ENCODE measurements at regions not wholly inside any gene's neighbourhood (a gene's known extent, or its start where the extent isn't known, plus 50 kb on each side); places are given as distances from the start of the nearest gene placed in this dataset.
A peak's percentile ranks its signal among the peaks of the same experiment; 100 is the strongest.

DNA sequence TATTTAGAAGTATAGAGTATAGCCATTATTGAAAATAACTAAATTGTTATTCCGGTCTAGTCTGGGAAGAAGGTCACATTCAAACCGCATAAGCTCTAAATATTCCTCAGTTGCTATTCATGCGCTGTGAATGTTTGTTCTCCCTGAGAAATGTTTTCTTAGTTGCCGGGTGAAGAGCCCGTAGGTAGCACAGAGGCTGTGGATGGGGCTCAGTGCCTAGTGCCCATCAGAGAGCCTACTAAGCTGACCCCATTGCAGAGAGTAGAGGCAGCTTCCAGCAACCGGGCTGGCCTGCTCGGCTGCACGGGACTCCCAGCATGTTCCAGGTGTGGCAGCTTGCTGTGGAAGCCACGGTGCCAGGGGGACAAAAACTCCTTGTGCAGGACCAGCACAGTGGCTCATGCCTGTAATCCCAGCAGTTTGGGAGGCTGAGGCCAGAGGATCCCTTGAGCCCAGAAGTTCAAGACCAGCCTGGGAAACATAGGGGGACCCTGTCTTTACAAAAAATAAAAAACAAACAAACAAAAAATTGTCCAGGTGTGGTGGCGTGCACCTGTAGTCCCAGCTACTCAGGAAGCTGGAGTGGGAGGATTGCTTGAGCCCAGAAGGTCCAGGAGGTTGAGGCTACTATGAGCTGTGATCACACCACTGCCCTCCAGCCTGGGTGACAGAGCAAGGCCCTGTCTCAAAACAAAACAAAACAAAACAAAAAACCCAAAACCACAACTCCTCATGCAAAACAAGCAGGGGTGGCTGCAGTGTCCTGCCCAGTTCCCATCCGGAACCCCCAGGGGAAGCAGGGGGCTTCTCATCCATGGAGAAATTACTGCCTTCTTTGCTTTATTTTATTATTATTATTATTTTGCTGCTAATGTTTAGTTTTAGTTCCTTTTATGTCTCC is 82.5 kb downstream of the KCTD15 start:
- no peaks in the 10 kb centered on the region for H3K27me3 ChIP-seq (ENCODE audit: control insufficient read depth in 1 of 2, insufficient read depth in 2 of 2, low read length in 2 of 2)
- peaks cover 0 to 3% of the 10 kb centered on the region in 2 donors for H3K4me1 ChIP-seq (ENCODE audit: control insufficient read depth in 2 of 2, insufficient read depth in 2 of 2, low read length in 1 of 2)
- no peaks in the 10 kb centered on the region for H3K36me3 ChIP-seq (ENCODE audit: control insufficient read depth in 2 of 2, insufficient read depth in 2 of 2, low read length in 1 of 2)
- no peak overlapping the region for H3K27ac ChIP-seq (ENCODE audit: low read depth in 2 of 2, low read length in 1 of 2)
- no peaks in the 10 kb centered on the region for H3K9me3 ChIP-seq (ENCODE audit: control insufficient read depth in 2 of 2, insufficient read depth in 1 of 2, low read depth in 1 of 2, low read length in 1 of 2)
- 80 to 86% methylated on average over 11 of the region's 11 CpGs for WGBS, 2 donors
- no peak overlapping the region for H3K4me3 ChIP-seq (ENCODE audit: low read depth in 1 of 2, low read length in 2 of 2)

DNA sequence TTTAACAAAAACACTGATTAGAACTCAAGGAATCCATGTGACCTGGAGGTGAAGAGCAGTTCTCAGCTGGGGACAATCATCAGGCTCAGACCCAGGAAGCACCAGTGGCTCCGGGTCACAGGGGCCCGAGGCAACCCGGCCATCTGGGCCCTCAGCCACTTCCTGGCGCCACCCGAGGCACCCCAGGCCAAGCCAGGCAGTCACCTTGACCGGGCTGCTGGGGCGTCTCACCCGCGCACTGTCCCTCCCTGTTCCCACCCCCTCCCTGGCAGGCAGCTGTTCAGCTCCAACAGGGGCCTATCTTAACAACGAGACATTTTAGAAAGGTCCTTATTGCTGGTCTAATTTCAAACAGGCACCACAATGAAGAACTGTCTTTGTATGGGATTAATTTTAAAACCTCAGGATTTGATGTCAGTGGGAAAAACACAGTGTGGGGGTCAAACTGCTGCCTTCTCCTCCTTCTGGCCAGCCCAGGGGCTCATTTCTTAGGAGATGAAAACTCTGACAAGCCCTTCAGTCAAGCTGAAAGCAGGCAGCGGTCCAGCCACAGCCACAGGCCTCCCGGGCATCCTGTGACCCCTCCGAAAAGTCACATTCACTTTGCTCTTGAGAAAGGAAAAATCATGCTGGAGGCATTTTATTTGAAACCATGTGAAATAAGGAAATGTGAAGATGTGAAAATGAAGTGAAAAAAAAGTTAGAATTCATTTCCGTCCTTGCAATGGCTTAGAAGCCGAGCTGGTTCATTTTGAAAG is 83.3 kb downstream of the KCTD15 start:
- no peaks in the 10 kb centered on the region for H3K9me3 ChIP-seq (ENCODE audit: control insufficient read depth in 2 of 2, insufficient read depth in 1 of 2, low read depth in 1 of 2, low read length in 1 of 2)

DNA sequence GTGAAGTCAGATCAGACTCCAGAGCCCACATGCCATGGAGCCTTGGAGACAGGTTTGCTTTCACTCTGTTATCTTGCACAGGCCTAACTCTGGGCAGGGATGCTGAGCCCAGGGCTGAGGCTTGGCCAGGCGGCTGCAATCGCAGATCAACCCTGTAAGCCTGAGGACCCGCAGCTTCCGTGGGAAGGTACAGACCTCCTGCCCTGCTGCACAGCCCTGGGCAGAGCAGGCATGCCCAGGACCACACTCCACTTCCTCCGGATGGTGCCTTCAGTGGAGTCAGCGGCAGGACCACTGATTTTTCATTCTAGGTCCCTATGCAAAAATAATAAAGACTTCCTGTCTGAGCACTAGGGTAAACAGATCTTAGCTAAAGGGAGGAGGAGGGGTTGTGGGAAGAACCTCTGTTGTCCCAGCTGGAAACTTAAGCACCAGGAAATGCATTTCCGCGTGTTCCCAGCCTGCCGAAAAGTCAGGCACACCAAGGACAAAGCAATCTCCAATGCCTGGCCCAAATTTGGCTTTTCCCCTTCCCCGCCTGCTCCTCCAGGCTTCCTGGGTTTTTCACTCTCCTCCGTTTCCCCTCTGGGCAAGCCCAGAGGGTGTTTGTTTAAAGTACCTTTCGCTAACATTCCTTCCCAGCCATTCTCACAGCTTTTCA is 87.3 kb downstream of the KCTD15 start:
- Histone ChIP-seq H3K4me3 (ENCODE audit: low read depth in 1 of 2, low read length in 2 of 2) (no peak overlapping the region), H3K27me3 (ENCODE audit: control insufficient read depth in 1 of 2, insufficient read depth in 2 of 2, low read length in 2 of 2) (no peaks in the 10 kb centered on the region), H3K9me3 (ENCODE audit: control insufficient read depth in 2 of 2, insufficient read depth in 1 of 2, low read depth in 1 of 2, low read length in 1 of 2) (no peaks in the 10 kb centered on the region), H3K36me3 (ENCODE audit: control insufficient read depth in 2 of 2, insufficient read depth in 2 of 2, low read length in 1 of 2) (no peaks in the 10 kb centered on the region), H3K27ac (ENCODE audit: low read depth in 2 of 2, low read length in 1 of 2) (peak overlapping the region in 1 of 2 donors; percentile 11), H3K4me1 (ENCODE audit: control insufficient read depth in 2 of 2, insufficient read depth in 2 of 2, low read length in 1 of 2) (peaks cover 0 to 3% of the 10 kb centered on the region in 2 donors)
- WGBS, 2 donors, result 11 to 28% methylated on average over 11 to 12 of the region's 12 CpGs

More for the DNA sequence above, 83.3 kb downstream of the KCTD15 start:
- Histone ChIP-seq H3K27ac (ENCODE audit: low read depth in 2 of 2, low read length in 1 of 2) (no peak overlapping the region), H3K36me3 (ENCODE audit: control insufficient read depth in 2 of 2, insufficient read depth in 2 of 2, low read length in 1 of 2) (no peaks in the 10 kb centered on the region), H3K4me3 (ENCODE audit: low read depth in 1 of 2, low read length in 2 of 2) (no peak overlapping the region), H3K27me3 (ENCODE audit: control insufficient read depth in 1 of 2, insufficient read depth in 2 of 2, low read length in 2 of 2) (no peaks in the 10 kb centered on the region), H3K4me1 (ENCODE audit: control insufficient read depth in 2 of 2, insufficient read depth in 2 of 2, low read length in 1 of 2) (peaks cover 0 to 3% of the 10 kb centered on the region in 2 donors)
- WGBS, 2 donors, result 50 to 55% methylated on average over 15 of the region's 15 CpGs

DNA sequence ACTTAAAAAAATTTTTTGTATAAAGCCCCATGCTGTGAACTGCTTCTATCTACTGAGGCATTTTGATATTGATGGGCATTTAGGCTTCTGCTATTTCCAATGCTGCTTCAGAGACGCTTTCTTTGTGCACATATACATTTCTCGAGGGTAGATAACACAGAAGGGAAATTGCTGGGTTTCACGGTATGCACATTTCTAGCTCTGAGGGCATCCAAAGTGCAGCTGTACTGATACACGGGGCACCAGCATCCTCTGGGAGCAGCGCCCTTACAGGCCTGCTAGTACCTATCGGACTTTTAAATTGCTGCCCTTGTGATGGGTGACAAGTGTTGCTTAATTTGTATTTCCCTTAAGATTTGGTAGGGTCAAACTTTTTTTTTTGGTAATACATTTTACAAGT is 88.6 kb downstream of the KCTD15 start:
- no peak overlapping the region for H3K27ac ChIP-seq (ENCODE audit: low read depth in 2 of 2, low read length in 1 of 2)
- 78 to 80% methylated on average over 6 of the region's 6 CpGs for WGBS, 2 donors
- H3K36me3 ChIP-seq (ENCODE audit: control insufficient read depth in 2 of 2, insufficient read depth in 2 of 2, low read length in 1 of 2), result no peaks in the 10 kb centered on the region

DNA sequence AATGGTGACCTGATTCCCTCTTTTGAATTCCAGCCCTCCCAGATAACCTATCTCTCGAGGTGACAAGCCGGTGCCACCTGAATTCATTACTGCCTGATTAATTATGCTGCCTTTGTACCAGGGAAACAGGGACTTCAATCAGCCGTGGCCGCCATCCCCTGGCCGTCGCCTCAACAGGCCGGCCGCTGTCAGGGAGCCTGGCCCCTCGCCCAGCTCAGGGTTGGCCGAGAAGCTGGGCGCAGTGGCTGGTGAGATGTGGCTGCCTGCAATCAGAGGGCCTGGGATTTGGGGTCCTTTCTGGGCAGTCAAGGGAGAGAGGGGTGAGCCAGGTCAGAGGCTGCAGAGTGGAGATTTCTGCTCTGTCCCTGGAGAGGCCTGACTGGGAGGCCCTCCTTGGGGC is 91.2 kb downstream of the KCTD15 start:
- WGBS, 2 donors, result 42 to 56% methylated on average over 11 of the region's 11 CpGs
- Histone ChIP-seq H3K36me3 (ENCODE audit: control insufficient read depth in 2 of 2, insufficient read depth in 2 of 2, low read length in 1 of 2) (no peaks in the 10 kb centered on the region), H3K4me1 (ENCODE audit: control insufficient read depth in 2 of 2, insufficient read depth in 2 of 2, low read length in 1 of 2) (peaks cover 0 to 3% of the 10 kb centered on the region in 2 donors), H3K4me3 (ENCODE audit: low read depth in 1 of 2, low read length in 2 of 2) (no peak overlapping the region), H3K27me3 (ENCODE audit: control insufficient read depth in 1 of 2, insufficient read depth in 2 of 2, low read length in 2 of 2) (no peaks in the 10 kb centered on the region), H3K27ac (ENCODE audit: low read depth in 2 of 2, low read length in 1 of 2) (no peak overlapping the region), H3K9me3 (ENCODE audit: control insufficient read depth in 2 of 2, insufficient read depth in 1 of 2, low read depth in 1 of 2, low read length in 1 of 2) (no peaks in the 10 kb centered on the region)

More for the DNA sequence above, 88.6 kb downstream of the KCTD15 start:
- H3K9me3 ChIP-seq (ENCODE audit: control insufficient read depth in 2 of 2, insufficient read depth in 1 of 2, low read depth in 1 of 2, low read length in 1 of 2), result no peaks in the 10 kb centered on the region
- H3K4me3 ChIP-seq (ENCODE audit: low read depth in 1 of 2, low read length in 2 of 2), result no peak overlapping the region
- H3K27me3 ChIP-seq (ENCODE audit: control insufficient read depth in 1 of 2, insufficient read depth in 2 of 2, low read length in 2 of 2), result no peaks in the 10 kb centered on the region
- peaks cover 0 to 3% of the 10 kb centered on the region in 2 donors for H3K4me1 ChIP-seq (ENCODE audit: control insufficient read depth in 2 of 2, insufficient read depth in 2 of 2, low read length in 1 of 2)

DNA sequence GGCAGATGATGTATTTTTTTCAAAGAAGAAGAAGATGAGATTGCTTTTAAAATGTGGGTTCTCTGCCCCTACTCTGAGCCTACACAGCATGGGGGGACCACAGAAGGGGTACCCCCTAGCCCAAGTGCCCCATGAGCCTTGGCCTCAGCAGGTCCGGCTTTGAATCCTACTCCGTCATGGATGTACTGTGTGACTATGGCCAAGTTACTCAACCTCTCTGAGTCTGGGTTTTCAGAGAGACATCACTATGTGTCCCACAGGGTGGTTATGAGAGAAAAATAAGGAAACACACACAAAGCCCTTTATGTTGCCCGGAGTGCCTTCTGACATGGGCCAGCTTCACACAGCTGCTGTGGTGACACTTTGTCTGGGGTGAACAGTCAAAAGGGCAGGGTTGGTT is 92.0 kb downstream of the KCTD15 start:
- Histone ChIP-seq H3K27me3 (ENCODE audit: control insufficient read depth in 1 of 2, insufficient read depth in 2 of 2, low read length in 2 of 2) (no peaks in the 10 kb centered on the region), H3K36me3 (ENCODE audit: control insufficient read depth in 2 of 2, insufficient read depth in 2 of 2, low read length in 1 of 2) (no peaks in the 10 kb centered on the region), H3K27ac (ENCODE audit: low read depth in 2 of 2, low read length in 1 of 2) (no peak overlapping the region), H3K4me3 (ENCODE audit: low read depth in 1 of 2, low read length in 2 of 2) (no peak overlapping the region), H3K9me3 (ENCODE audit: control insufficient read depth in 2 of 2, insufficient read depth in 1 of 2, low read depth in 1 of 2, low read length in 1 of 2) (no peaks in the 10 kb centered on the region), H3K4me1 (ENCODE audit: control insufficient read depth in 2 of 2, insufficient read depth in 2 of 2, low read length in 1 of 2) (peaks cover 0 to 3% of the 10 kb centered on the region in 2 donors)
- WGBS, 2 donors, result 90 to 97% methylated on average over 3 of the region's 3 CpGs

DNA sequence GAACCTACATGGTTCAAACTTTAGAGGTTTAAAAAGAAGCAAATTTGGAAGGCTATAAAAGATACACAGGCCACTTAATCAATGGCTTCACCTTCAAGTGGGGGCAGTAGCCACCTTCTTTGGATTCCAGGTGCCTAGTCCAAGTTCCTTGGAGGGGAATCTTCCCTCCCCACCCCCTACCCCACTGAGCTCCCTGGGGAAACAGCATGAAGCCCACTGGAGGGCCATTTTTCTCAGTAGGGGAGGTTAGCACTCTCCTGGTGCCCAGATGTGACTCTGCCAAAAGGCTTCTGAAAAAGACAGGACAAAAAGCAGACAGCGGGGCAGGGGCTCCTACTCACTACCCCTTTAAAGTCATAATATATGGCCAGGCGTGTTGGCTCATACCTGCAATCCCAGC is 93.9 kb downstream of the KCTD15 start:
- H3K4me3 ChIP-seq (ENCODE audit: low read depth in 1 of 2, low read length in 2 of 2), result no peak overlapping the region
- WGBS, 2 donors, result 92 to 96% methylated on average over 2 of the region's 2 CpGs
- no peaks in the 10 kb centered on the region for H3K4me1 ChIP-seq (ENCODE audit: control insufficient read depth in 2 of 2, insufficient read depth in 2 of 2, low read length in 1 of 2)
- H3K9me3 ChIP-seq (ENCODE audit: control insufficient read depth in 2 of 2, insufficient read depth in 1 of 2, low read depth in 1 of 2, low read length in 1 of 2), result no peaks in the 10 kb centered on the region
- H3K27me3 ChIP-seq (ENCODE audit: control insufficient read depth in 1 of 2, insufficient read depth in 2 of 2, low read length in 2 of 2), result no peaks in the 10 kb centered on the region
- H3K27ac ChIP-seq (ENCODE audit: low read depth in 2 of 2, low read length in 1 of 2), result no peak overlapping the region
- H3K36me3 ChIP-seq (ENCODE audit: control insufficient read depth in 2 of 2, insufficient read depth in 2 of 2, low read length in 1 of 2), result no peaks in the 10 kb centered on the region

DNA sequence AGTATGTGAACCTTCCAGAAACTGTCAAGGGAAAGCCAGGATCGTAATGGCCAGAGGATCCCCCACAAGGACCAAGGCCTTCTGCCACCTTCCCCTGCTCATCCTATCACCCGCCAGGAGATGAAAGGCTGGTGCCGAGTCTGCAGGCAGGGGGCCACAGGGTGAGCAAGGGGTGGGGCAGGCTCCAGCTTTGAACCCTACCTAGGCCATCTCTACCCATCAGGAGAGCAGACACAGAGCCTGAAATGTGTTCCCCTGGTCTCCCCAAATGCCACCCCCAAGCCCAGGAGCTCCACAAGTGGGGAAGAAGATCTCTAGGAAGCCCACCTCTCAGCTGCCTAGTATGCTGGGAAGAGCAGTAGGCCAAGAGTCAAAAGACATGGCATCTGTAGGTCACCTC is 95.1 kb downstream of the KCTD15 start:
- H3K9me3 ChIP-seq (ENCODE audit: control insufficient read depth in 2 of 2, insufficient read depth in 1 of 2, low read depth in 1 of 2, low read length in 1 of 2), result no peaks in the 10 kb centered on the region
- H3K36me3 ChIP-seq (ENCODE audit: control insufficient read depth in 2 of 2, insufficient read depth in 2 of 2, low read length in 1 of 2), result no peaks in the 10 kb centered on the region
- no peak overlapping the region for H3K27ac ChIP-seq (ENCODE audit: low read depth in 2 of 2, low read length in 1 of 2)
- no peaks in the 10 kb centered on the region for H3K4me1 ChIP-seq (ENCODE audit: control insufficient read depth in 2 of 2, insufficient read depth in 2 of 2, low read length in 1 of 2)
- no peak overlapping the region for H3K4me3 ChIP-seq (ENCODE audit: low read depth in 1 of 2, low read length in 2 of 2)
- H3K27me3 ChIP-seq (ENCODE audit: control insufficient read depth in 1 of 2, insufficient read depth in 2 of 2, low read length in 2 of 2), result no peaks in the 10 kb centered on the region
- WGBS, 2 donors, result 89 to 91% methylated on average over 3 of the region's 3 CpGs

DNA sequence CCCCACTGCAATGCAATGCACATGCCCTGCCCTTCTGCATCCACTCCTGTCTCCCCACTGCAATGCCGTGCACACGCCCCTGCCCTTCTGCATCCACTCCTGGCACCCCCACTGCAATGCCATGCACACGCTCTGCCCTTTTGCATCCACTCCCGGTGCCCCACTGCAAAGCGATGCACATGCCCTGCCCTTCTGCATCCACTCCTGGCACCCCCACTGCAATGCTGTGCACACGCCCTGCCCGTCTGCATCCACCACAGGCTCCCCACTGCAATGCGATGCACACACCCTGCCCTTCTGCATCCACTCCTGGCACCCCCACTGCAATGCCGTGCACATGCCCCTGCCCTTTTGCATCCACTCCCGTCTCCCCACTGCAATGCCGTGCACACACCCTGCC is 98.1 kb downstream of the KCTD15 start:
- WGBS, 2 donors, result 75 to 76% methylated on average over 11 of the region's 11 CpGs
- H3K27me3 ChIP-seq (ENCODE audit: control insufficient read depth in 1 of 2, insufficient read depth in 2 of 2, low read length in 2 of 2), result no peaks in the 10 kb centered on the region
- H3K36me3 ChIP-seq (ENCODE audit: control insufficient read depth in 2 of 2, insufficient read depth in 2 of 2, low read length in 1 of 2), result no peaks in the 10 kb centered on the region
- H3K4me3 ChIP-seq (ENCODE audit: low read depth in 1 of 2, low read length in 2 of 2), result no peak overlapping the region
- no peaks in the 10 kb centered on the region for H3K4me1 ChIP-seq (ENCODE audit: control insufficient read depth in 2 of 2, insufficient read depth in 2 of 2, low read length in 1 of 2)
- H3K9me3 ChIP-seq (ENCODE audit: control insufficient read depth in 2 of 2, insufficient read depth in 1 of 2, low read depth in 1 of 2, low read length in 1 of 2), result no peaks in the 10 kb centered on the region
- H3K27ac ChIP-seq (ENCODE audit: low read depth in 2 of 2, low read length in 1 of 2), result no peak overlapping the region

All from esophagus (tissue), 2 donors.